GM18951 (cell line): ENCODE measurements at regions not wholly inside any gene's neighbourhood (a gene's known extent, or its start where the extent isn't known, plus 50 kb on each side); places are given as distances from the start of the nearest gene placed in this dataset.

Experiments used
- POLR2A ChIP-seq: IDR thresholded peaks from 4 replicates; pipeline ENCODE4 v1.6.1; 2011; ENCODE audit warnings: mild to moderate bottlenecking; ENCODE audit not compliant: insufficient read length, insufficient read depth; ENCODE audit errors: extremely low read depth
- in situ Hi-C: fragments of 300-500 bp; cut with MboI; formaldehyde crosslinking; loops from one replicate; pipeline ENCODE4 v1.12.0; 2022; ENCODE audit warnings: low sequenced_read_pairs, mixed read lengths, inconsistent platforms; ENCODE audit not compliant: unreplicated experiment

DNA sequence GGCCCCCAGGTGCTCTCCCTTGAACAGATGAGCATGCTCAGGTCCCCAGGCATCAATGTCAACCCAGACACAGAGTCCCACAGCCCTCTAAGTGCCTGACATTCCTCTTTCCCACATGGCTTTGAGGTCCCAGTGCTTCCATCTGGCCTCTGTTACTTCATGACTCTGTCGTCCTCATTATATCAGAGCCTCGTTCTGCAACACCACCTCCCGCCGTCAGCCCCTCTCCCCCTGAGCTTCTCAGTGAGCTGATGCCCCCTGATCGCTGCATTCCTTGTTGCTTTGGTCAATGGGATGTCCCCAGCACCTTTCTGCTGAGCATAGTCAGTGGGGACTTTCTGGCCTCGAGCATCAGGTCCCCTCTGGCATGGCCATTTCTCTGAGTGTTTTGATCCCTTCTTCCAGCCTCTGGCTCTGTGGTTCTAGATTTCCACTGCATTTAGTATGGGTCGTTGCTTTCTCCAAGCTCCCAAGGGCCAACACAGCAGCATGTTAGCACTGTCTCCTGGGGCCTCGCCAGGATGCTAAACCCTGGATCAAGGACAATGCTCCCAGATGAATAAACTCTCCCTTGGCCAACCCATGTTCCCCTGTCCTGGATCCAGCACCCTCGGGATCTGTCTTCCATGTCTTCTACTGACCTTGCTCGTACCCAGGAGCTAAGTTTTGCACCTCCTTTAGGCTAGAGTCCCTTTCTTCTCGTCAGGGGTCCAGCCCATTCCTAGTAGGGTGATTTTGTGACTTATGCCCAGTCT, 143.2 kb upstream of the TWIST2 start:
- TF ChIP-seq POLR2A, result no peak
- in situ Hi-C loops, result no loop called here

DNA sequence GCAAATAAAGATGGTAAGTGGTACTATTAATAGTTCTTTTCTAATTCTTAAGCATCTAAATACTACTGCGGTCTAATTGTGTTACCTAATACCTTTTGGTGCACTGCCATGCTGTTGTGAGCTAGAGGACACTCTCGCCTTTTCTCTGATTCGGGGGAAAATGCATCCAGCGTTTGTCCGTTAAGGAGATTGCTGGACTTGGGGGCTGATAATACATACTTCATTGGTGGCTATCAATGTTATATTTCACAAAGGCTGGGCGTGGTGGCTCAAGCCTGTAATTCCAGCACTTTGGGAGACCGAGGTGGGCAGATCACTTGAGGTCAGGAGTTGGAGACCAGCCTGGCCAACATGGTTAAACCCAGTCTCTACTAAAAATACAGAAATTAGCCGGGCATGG, 141.7 kb upstream of the TWIST2 start:
- TF ChIP-seq POLR2A, result no peak
- in situ Hi-C loops, result no loop called here

DNA sequence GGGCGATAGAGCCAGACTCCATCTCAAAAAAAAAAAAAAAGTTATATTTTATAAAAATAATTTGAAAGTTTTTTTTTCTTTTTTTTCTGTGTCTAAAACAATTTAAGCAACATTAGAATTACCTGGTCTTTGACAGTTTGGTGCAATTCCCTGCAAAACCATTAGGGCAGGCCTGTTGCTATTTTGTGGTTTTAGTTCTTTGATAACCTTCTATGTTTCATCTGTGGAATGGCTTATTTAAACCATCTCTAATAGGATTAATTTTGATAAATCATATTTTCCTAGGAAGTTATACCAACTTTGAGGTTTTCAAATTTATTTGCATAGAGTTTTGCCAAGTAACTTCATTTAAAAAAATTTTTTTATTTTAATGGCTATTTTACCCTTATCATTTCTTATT, 141.2 kb upstream of the TWIST2 start:
- in situ Hi-C loops, result no loop called here
- TF ChIP-seq POLR2A, result no peak

DNA sequence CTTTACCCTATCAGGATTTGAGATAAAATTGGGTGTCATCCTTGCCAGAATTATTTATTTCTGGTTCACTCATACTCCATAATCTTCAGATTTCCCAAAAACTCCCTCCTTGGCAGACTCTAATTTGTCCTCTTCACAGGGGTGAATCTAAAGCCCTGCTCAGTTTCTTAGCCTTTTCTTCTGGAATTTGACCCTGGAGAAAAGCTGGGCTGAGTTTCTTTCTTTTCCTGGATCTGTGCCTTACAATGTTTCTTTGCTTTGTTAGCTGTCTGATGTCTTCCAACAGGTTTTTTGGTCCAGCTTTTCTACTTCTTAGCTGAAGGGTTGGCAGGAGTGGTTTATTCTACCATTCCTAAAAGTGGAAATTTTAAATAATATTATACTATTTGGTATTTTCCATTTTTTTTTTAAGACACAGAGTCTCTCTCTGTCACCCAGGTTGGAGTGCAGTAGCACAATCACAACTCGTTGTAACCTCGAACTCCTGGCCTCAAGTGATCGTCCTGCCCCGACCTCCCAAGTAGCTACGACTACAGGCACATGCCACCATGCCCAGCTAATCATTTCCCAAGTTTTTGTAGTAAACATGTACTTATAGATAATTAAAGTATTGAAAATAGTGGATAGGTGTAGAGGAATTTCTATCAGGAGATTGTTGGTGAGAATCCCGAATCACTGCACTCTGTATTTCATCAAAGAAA, 138.4 kb upstream of the TWIST2 start:
- no peak for TF ChIP-seq POLR2A
- in situ Hi-C loops, result no loop called here

DNA sequence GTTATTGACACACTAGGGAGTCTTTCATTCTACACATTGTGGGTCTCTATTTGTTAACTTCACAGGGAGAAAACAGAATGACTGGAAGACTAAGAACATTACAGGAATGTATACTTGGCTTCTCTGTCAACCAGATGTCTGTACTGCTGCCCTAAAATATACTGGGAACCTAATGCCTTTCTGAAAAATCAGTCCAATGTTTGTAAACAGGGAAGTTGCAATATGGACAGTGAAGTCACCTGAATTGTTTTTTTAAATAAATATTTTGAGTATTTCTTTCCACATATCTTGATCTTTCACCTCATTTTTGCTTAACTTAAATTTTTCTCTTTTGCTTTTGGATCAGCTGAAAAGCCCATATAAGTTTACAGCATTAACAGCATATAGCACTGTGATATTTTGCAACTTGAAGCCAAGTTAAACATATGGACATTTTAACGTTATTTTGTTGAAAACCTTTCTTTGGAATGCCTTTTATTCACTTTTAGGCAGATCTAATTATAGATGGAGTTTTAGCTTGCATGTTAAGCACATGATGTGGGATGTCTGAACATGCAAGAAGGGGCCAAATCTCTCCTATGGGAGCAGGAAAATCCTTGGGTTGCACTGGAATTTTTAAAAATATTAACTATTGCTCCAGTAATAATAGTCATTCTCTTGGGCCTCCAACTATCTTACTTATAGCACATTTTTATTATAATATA, 137.7 kb upstream of the TWIST2 start:
- no peak for TF ChIP-seq POLR2A
- in situ Hi-C loops, result no loop called here

DNA sequence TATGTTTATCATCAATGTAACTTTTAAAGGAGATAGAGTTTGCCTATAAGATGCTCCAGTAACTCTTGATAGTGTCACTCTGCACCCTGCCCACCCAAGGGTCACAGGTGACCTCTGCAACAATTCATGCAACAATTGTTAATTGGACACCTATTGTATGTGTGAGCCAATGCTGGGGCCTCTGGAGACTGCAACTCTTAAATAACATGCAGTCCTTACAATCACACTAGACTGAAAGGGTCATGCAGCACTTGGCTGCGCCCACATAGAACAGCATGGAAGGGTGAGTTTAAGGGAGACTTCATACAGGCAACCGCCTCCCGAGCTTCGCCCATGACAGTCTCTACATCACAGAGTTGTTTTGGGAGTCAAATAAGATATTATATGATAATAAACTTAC, 137.1 kb upstream of the TWIST2 start:
- in situ Hi-C loops, result no loop called here
- no peak for TF ChIP-seq POLR2A

DNA sequence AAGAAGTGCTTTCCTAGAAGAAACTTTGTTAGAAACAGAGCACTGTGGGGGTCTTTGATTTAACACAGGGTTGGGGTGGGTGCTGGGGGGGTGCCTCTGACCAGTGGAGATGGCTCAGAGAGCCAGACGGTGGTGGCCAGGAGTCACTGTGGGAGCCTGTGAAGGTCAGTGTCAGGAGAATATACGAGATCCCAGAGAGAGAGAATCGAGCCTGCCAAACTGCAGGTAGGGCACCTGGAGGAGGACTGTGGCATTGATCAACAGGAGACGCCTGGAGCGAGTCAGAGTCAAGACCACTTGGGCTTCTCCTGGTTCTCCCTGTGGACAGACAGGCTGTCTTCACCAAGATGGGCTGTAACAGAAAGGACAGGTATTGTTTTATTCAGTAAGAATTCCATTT, 136.5 kb upstream of the TWIST2 start:
- no peak for TF ChIP-seq POLR2A
- in situ Hi-C loops, result no loop called here

DNA sequence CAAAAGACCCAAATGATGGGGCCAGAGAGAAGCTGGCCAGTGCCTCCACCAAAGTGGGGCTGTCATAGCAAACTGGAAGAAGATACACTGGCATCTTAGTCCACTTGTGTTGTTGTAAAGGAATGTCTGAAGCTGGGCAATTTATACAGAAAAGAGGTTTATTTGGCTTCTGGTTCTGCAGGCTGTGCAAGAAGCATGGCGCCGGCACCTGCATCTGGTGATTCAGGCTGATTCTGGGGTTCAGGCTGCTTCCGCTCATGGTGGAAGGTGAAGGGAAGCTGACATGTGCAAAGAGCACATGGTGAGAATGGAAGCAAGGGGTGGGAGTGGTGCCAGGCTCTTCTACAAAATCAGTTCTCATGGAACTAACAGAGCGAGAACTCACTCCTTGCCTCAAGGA, 135.9 kb upstream of the TWIST2 start:
- no peak for TF ChIP-seq POLR2A
- in situ Hi-C loops, result no loop called here

DNA sequence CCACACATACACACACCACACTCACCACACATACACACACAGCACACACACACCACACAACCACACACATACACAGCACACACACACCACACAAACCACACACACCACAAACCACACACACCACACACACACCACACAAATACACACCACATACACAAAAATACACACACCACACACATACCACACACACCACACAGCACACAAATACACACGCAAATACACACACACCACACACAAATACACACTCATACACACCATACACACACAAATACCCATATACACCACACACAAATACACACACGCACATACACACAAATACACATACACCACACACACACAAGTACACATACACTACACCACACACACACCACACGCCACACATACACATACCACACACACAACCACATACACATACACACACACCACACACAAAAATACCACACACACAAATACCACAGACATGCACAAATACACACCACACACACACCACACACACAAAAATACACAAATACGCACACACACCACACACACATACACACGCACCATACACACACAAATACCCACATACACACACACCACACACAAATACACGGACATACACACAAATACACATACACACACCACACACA, 134.6 kb upstream of the TWIST2 start:
- in situ Hi-C loops, result no loop called here

DNA sequence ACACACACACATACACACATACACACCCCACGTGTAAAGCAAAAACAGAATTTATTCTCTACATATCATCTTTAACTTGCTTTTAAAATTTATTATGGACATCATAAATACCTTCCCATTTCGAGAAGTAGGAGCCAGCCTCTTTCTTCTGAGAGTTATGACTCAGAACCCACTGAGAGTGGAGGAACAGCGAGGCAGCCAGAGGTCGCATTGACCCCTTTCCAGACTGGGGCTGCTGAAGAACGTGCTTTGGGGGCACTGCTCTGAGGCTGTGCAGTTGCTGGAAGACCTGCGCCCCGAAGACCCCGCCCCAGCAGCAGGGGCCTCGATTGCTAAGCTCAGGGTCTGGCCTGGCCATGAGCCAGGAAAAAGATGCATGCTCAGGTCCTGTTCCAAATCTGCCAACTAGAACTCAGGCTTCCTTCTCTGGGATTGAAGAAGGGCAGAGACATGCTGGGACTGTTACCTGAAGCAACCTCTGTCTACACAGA, 133.8 kb upstream of the TWIST2 start:
- in situ Hi-C loops, result no loop called here
- TF ChIP-seq POLR2A, result no peak

More for the DNA sequence above, 134.6 kb upstream of the TWIST2 start:
- no peak for TF ChIP-seq POLR2A

DNA sequence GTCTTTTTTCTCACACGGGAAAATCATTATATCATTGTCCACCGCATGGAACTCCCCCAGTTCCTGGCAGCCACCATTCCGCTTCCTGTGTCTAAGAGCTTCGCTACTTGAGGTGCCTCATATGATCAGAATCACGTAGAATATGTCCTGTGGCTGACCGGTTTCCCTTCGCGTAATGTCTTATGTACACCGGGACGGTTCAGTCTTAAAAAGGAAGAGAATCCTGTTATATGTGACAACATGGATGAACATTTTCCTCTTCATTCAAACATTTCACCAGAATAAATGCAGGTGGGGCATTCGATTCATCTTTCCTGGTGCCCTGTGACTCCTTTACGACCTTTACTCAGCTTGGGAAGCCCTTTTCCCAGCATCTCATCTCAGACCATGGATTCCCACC, 131.7 kb upstream of the TWIST2 start:
- TF ChIP-seq POLR2A, result no peak
- in situ Hi-C loops, result no loop called here

DNA sequence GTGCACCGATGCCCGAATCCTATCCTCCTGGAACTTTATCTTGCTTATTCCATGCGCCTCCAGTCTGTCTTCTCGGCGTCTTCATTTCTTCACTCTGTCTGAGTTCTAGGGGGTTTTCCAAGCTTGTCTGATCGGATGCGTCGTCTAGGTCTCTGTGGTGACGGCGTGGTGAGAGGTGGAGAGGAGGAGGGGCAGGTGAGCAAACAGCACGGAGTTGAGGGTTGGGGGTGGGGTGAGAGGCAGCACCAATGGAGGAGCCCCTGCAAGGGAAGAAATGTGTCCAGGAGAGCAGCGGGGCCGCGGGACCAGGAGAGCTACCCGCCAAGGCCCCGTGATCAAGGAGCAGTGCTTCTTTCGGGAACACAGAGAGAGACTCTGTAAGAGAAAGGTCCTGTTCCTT, 131.3 kb upstream of the TWIST2 start:
- in situ Hi-C loops, result no loop called here
- no peak for TF ChIP-seq POLR2A

DNA sequence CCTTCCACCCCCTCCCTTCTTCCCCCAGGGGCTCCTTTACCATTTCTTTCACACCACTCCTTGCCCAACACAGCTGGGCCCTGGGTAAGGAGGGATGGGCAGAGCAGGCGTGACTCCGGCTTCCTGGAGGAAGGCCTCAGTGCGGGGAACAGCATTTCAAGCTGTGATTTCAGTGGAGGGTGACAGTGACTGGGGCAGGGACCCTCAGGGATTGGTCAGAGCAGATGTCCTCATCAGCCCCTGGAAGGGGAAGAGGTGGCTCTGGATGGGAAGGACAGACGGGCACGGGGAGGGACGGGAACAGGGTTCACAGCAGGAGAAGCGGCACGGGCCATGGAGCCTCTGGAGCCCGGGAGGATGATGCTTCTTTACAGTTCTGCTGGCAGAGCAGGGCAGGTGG, 130.8 kb upstream of the TWIST2 start:
- TF ChIP-seq POLR2A, result no peak
- in situ Hi-C loops, result no loop called here

DNA sequence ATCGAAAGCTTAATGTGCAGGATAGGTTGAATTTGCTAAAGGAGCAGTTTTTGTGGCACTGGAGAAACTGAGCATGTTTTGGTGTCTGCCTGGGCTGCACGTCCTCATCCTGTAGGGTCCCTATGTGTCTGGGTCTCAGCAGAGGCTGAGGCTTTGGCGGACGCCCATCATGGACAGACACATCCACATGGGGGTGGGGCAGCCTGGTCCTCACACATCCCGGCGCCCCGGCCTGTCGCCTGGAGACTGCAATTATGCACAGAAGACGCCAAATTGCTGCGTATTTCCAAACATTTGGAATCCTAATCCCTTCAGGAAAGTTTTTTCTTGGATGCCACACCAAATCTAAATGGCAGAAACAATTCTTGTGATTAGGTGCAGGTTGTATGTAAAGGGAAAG, 128.2 kb upstream of the TWIST2 start:
- TF ChIP-seq POLR2A, result no peak
- in situ Hi-C loops, result no loop called here

DNA sequence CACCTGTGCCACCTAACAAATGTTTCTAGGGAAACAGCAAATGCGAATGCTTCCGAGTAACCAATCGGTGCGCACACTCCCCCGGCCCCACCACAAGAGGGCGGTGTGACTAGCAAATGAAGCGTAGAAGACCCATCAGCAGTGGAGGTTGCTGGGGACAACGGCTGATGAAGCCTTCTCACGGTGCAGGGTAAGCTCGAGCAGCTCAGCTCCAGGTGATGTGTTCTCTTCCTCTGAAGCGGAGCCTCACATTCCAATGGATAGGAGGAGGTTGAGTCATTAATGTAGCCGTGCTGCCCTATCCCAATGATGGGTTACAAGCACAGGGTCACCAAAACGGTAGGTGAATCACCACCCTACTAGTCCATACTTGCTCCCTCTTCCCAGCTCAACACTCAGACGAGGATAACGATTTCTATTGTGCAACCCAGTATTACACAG, 127.6 kb upstream of the TWIST2 start:
- in situ Hi-C loops, result no loop called here
- no peak for TF ChIP-seq POLR2A
